Ovary (tissue), 7 donors: ENCODE measurements at regions not wholly inside any gene's neighbourhood (a gene's known extent, or its start where the extent isn't known, plus 50 kb on each side); places are given as distances from the start of the nearest gene placed in this dataset.

Source experiments
- DNase-seq, 5 donors: peaks; one replicate each; pipeline ENCODE4 v3.0.0-alpha.2; 2019 to 2020
- H3K27ac ChIP-seq, 2 donors: fragments of 200-600 bp; one replicate each; pipeline versions ENCODE4 v1.5.1 to v1.8.0; 2019 to 2022
- H3K27me3 ChIP-seq: fragments of 200-600 bp; one replicate; pipeline ENCODE4 v1.8.0; 2022
- H3K36me3 ChIP-seq: fragments of 200-600 bp; sonication (generic); one replicate; pipeline ENCODE4 v1.5.1; 2019
- H3K4me1 ChIP-seq: one replicate; pipeline ENCODE4 v1.8.1; 2013; ENCODE audit warnings: mild to moderate bottlenecking, moderate library complexity; ENCODE audit not compliant: insufficient read depth
- H3K4me3 ChIP-seq: fragments of 200-600 bp; sonication (generic); one replicate; pipeline ENCODE4 v1.5.1; 2017
- H3K9me3 ChIP-seq, 2 donors: fragments of 200-600 bp in 1 of 2; sonication (generic) in 1 of 2; one replicate each; pipeline versions ENCODE4 v1.5.1 to v1.8.1; 2013 to 2019; ENCODE audit warnings: mild to moderate bottlenecking in 1 of 2, moderate library complexity in 1 of 2
- CTCF ChIP-seq, 3 donors: fragments of 450-650 bp in 2 of 3; fragments of 200-600 bp in 1 of 3; IDR thresholded peaks; one replicate each; pipeline versions ENCODE4 v1.5.1 to v1.8.0; 2016 to 2022; ENCODE audit warnings: antibody characterized with exemption in 3 of 3, mild to moderate bottlenecking in 1 of 3
- EP300 ChIP-seq: sonication (generic); formaldehyde crosslinking; IDR thresholded peaks from one replicate; pipeline ENCODE4 v1.6.1; 2017; ENCODE audit warnings: antibody characterized with exemption
- POLR2A ChIP-seq: fragments of 450-650 bp; IDR thresholded peaks from one replicate; pipeline ENCODE4 v1.6.1; 2017; ENCODE audit warnings: antibody characterized with exemption, mild to moderate bottlenecking, moderate library complexity
- WGBS, 3 donors: extraction: QIAGEN DNeasy Blood & Tissue Kit in 1 of 3; methylation state at CpG; one replicate each; pipeline versions ENCODE4 v1.1.5 to v1.1.7; 2013 to 2017; 5-methylcytosine and 5-hydroxymethylcytosine counted together
- intact Hi-C, 4 donors: fragments of 100-400 bp; cut with DNase I; formaldehyde crosslinking; loops; one replicate each; pipeline versions ENCODE4 v1.11.0 to v1.15.1; 2022 to 2023
- donor health status: DM: no; HTN: no; CAD: no; lungs with moderate emphysema.
- donor health status: DM: no; HTN: no; CAD: no.
- donor health status: Bipolar disorder and iron deficiency.
- donor health status: DM: no; HTN: no; CAD: no.
- donor health status: DM: yes; HTN: yes; CAD: no.

GRCh38 chr7:112864380-112864779, 74.2 kb upstream of the TMEM168 start:
- no peak for DNase-seq
- no peaks in the 10 kb centered on the region for H3K36me3 ChIP-seq
- H3K4me1 ChIP-seq: no peaks in the 10 kb centered on the region
- no peaks in the 10 kb centered on the region for H3K9me3 ChIP-seq
- intact Hi-C loops: no loop called here
- H3K27me3 ChIP-seq: no peaks in the 10 kb centered on the region
- TF ChIP-seq CTCF (IDR thresholded peaks at IDR 0.05) (no peak), EP300 (no peak), POLR2A (no peak)
- no peak overlapping the region for H3K4me3 ChIP-seq
- no peak overlapping the region for H3K27ac ChIP-seq

DNA sequence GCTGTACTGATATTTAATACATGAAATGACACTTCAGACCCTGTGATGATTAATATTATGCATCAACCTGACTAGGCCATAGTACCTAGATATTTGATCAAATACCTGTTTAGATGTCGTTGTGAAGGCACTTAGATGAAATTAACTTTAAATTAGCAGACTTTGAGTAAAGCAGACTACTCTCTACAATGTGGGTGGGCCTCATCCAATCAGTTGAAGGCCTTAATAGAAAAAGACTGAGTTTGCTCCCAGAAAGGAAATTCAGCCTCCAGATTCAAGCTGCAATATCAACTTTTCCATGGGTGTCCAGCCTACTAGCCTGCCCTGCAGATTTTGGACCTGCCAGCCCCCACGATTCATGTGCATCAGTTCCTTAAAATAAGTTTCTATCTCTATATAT, 68.6 kb upstream of the TMEM168 start:
- Histone ChIP-seq H3K27ac (no peak overlapping the region), H3K9me3 (no peaks in the 10 kb centered on the region), H3K4me3 (no peak overlapping the region), H3K4me1 (no peaks in the 10 kb centered on the region), H3K36me3 (no peaks in the 10 kb centered on the region), H3K27me3 (no peaks in the 10 kb centered on the region)
- intact Hi-C loops: no loop called here
- WGBS, 3 donors: 90 to 96% (median 90%) methylated on average over 2 of the region's 2 CpGs
- TF ChIP-seq CTCF (IDR thresholded peaks at IDR 0.05): no peak
- TF ChIP-seq EP300: no peak
- TF ChIP-seq POLR2A: no peak
- DNase-seq: no peak

GRCh38 chr7:112855227-112855626, 65.0 kb upstream of the TMEM168 start:
- intact Hi-C loops: no loop called here
- Histone ChIP-seq H3K27me3 (no peaks in the 10 kb centered on the region), H3K27ac (no peak overlapping the region), H3K4me1 (no peaks in the 10 kb centered on the region), H3K4me3 (no peak overlapping the region), H3K9me3 (no peaks in the 10 kb centered on the region), H3K36me3 (no peaks in the 10 kb centered on the region)
- WGBS, 3 donors: 78 to 87% (median 81%) methylated on average over 3 of the region's 3 CpGs
- TF ChIP-seq EP300 (no peak), CTCF (IDR thresholded peaks at IDR 0.05) (no peak), POLR2A (no peak)
- no peak for DNase-seq

GRCh38 chr7:112854169-112854568, 64.0 kb upstream of the TMEM168 start:
- intact Hi-C loops: no loop called here
- no peaks in the 10 kb centered on the region for H3K9me3 ChIP-seq
- no peaks in the 10 kb centered on the region for H3K4me1 ChIP-seq
- TF ChIP-seq EP300: no peak
- TF ChIP-seq CTCF (IDR thresholded peaks at IDR 0.05): no peak
- no peak for TF ChIP-seq POLR2A
- DNase-seq: no peak
- no peak overlapping the region for H3K4me3 ChIP-seq
- H3K27ac ChIP-seq: no peak overlapping the region
- H3K36me3 ChIP-seq: no peaks in the 10 kb centered on the region
- H3K27me3 ChIP-seq: no peaks in the 10 kb centered on the region

DNA sequence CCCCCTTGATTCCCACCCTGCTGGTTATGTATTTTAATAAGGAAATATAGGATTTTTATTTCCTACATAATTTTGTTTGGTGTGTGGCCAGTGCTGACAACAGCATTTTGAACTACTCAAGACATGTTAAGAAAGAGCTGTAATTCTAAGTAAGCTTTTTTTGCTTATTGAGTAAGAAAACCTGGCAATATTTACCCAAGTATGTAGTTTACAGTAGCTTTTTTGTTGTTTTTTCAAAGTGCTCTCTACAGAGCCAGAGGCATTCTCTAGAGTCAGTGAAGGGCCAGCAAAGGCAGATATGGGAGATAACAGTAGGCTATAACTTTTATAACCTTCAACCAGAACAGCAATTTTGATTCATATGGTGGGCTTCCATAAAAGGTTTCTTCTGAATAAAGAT, 63.2 kb upstream of the TMEM168 start:
- no peak overlapping the region for H3K4me3 ChIP-seq
- intact Hi-C loops: no loop called here
- no peaks in the 10 kb centered on the region for H3K36me3 ChIP-seq
- H3K27me3 ChIP-seq: no peaks in the 10 kb centered on the region
- TF ChIP-seq CTCF (IDR thresholded peaks at IDR 0.05) (no peak), POLR2A (no peak), EP300 (no peak)
- no peaks in the 10 kb centered on the region for H3K9me3 ChIP-seq
- no peak overlapping the region for H3K27ac ChIP-seq
- DNase-seq: no peak
- no peaks in the 10 kb centered on the region for H3K4me1 ChIP-seq
